Neural progenitor cell (in vitro differentiated cells): ENCODE measurements at regions not wholly inside any gene's neighbourhood (a gene's known extent, or its start where the extent isn't known, plus 50 kb on each side); places are given as distances from the start of the nearest gene placed in this dataset.
"Not testable (repeated sequence)": the region's sequence is repeated elsewhere in the genome, so short reads cannot be mapped to it uniquely, and the experiment has no call there.

ENCODE experiments used
- DNase-seq: peaks from one replicate; pipeline ENCODE4 v3.0.0-alpha.2; 2016; ENCODE audit warnings: low spot score
- H2AFZ ChIP-seq: fragments of 200-600 bp; sonication (generic); replicated peaks from 2 replicates; pipeline ENCODE4 v1.6.1; 2016; ENCODE audit warnings: antibody characterized with exemption
- H3F3A ChIP-seq: fragments of 200-600 bp; sonication (generic); 2 replicates; pipeline ENCODE4 v1.6.1; 2016; ENCODE audit warnings: antibody characterized with exemption, low read depth
- H3K27ac ChIP-seq: fragments of 200-600 bp; sonication (generic); 2 replicates; pipeline ENCODE4 v1.5.1; 2016; ENCODE audit warnings: mild to moderate bottlenecking
- H3K27me3 ChIP-seq: fragments of 200-600 bp; sonication (generic); 2 replicates; pipeline ENCODE4 v1.6.1; 2016; ENCODE audit warnings: mild to moderate bottlenecking, moderate library complexity
- H3K36me3 ChIP-seq: fragments of 200-600 bp; sonication (generic); 2 replicates; pipeline ENCODE4 v1.5.1; 2016
- H3K4me1 ChIP-seq: fragments of 200-600 bp; sonication (generic); 2 replicates; pipeline ENCODE4 v1.6.1; 2016; ENCODE audit warnings: mixed run types
- H3K4me2 ChIP-seq: fragments of 200-600 bp; sonication (generic); 2 replicates; pipeline ENCODE4 v1.6.1; 2016
- H3K4me3 ChIP-seq: fragments of 200-600 bp; sonication (generic); 2 replicates; pipeline ENCODE4 v1.5.1; 2016
- H3K79me2 ChIP-seq: fragments of 200-600 bp; sonication (generic); 2 replicates; pipeline ENCODE4 v1.6.1; 2016; ENCODE audit warnings: low read depth
- H3K9ac ChIP-seq: fragments of 200-600 bp; sonication (generic); 2 replicates; pipeline ENCODE4 v1.6.1; 2016
- H3K9me3 ChIP-seq: fragments of 200-600 bp; sonication (generic); 2 replicates; pipeline ENCODE4 v1.5.1; 2016; ENCODE audit warnings: low read depth
- H4K20me1 ChIP-seq: fragments of 200-600 bp; sonication (generic); 2 replicates; pipeline ENCODE4 v1.6.1; 2016; ENCODE audit warnings: low read depth
- H3K27ac Mint-ChIP-seq: 3 replicates; pipeline ENCODE4 v1.8.0; 2021; ENCODE audit warnings: mixed read lengths
- H3K27me3 Mint-ChIP-seq: 2 replicates; pipeline ENCODE4 v1.8.0; 2022; ENCODE audit warnings: low read depth, mild to moderate bottlenecking, inconsistent platforms, moderate library complexity, mixed read lengths; ENCODE audit not compliant: insufficient read depth
- H3K36me3 Mint-ChIP-seq: 3 replicates; pipeline ENCODE4 v1.8.0; 2021; ENCODE audit warnings: mixed read lengths
- H3K4me1 Mint-ChIP-seq: 3 replicates; pipeline ENCODE4 v1.8.0; 2021; ENCODE audit warnings: mixed read lengths
- H3K4me3 Mint-ChIP-seq: 3 replicates; pipeline ENCODE4 v1.8.0; 2021; ENCODE audit warnings: mild to moderate bottlenecking, moderate library complexity, mixed read lengths
- H3K9me3 Mint-ChIP-seq: 3 replicates; pipeline ENCODE4 v1.8.0; 2020; ENCODE audit warnings: mixed read lengths

GRCh38 chr9:42239445-42240260 is 56.2 kb downstream of the SPATA31A6 start:
- H3K9ac ChIP-seq, H3K36me3 Mint-ChIP-seq, H3K9me3 ChIP-seq, H3K4me2 ChIP-seq, H2AFZ ChIP-seq, H4K20me1 ChIP-seq, H3K4me3 Mint-ChIP-seq, H3K4me1 ChIP-seq, H3K27me3 ChIP-seq, H3F3A ChIP-seq, H3K27ac ChIP-seq, H3K36me3 ChIP-seq, H3K4me3 ChIP-seq, H3K27ac Mint-ChIP-seq, DNase-seq, H3K79me2 ChIP-seq, H3K27me3 Mint-ChIP-seq: not testable (repeated sequence)
- H3K4me1 Mint-ChIP-seq, result peaks cover 10% of the 10 kb centered on the region
- peaks cover 12% of the 10 kb centered on the region for H3K9me3 Mint-ChIP-seq

GRCh38 chr9:42240261-42240579 is 56.8 kb downstream of the SPATA31A6 start:
- not testable (repeated sequence) for H3K4me3 Mint-ChIP-seq, H4K20me1 ChIP-seq, H3K36me3 Mint-ChIP-seq, H2AFZ ChIP-seq, H3K4me1 ChIP-seq, H3K4me2 ChIP-seq, H3K27me3 Mint-ChIP-seq, H3K4me3 ChIP-seq, H3K9ac ChIP-seq, H3K36me3 ChIP-seq, H3K9me3 ChIP-seq, H3K27me3 ChIP-seq, H3K79me2 ChIP-seq, H3K9me3 Mint-ChIP-seq, H3F3A ChIP-seq, H3K27ac Mint-ChIP-seq, DNase-seq, H3K27ac ChIP-seq
- H3K4me1 Mint-ChIP-seq, result peaks cover 10% of the 10 kb centered on the region

- H3F3A ChIP-seq, H3K4me2 ChIP-seq, DNase-seq, H2AFZ ChIP-seq, H3K9me3 Mint-ChIP-seq, H3K36me3 ChIP-seq, H3K9me3 ChIP-seq, H3K27me3 Mint-ChIP-seq, H3K4me1 ChIP-seq, H3K27ac Mint-ChIP-seq, H3K27ac ChIP-seq, H3K9ac ChIP-seq, H3K36me3 Mint-ChIP-seq, H3K27me3 ChIP-seq, H3K79me2 ChIP-seq, H3K4me3 Mint-ChIP-seq, H4K20me1 ChIP-seq, H3K4me3 ChIP-seq, H3K4me1 Mint-ChIP-seq: not testable (repeated sequence)
Observed at GRCh38 chr9:42243211-42243610, 59.8 kb downstream of the SPATA31A6 start.

GRCh38 chr9:42243822-42244221 is 60.4 kb downstream of the SPATA31A6 start:
- DNase-seq, H3K4me3 ChIP-seq, H3K4me1 ChIP-seq, H3K4me3 Mint-ChIP-seq, H3K79me2 ChIP-seq, H3K27me3 Mint-ChIP-seq, H3F3A ChIP-seq, H3K9me3 Mint-ChIP-seq, H3K27ac ChIP-seq, H3K9me3 ChIP-seq, H3K27ac Mint-ChIP-seq, H3K4me2 ChIP-seq, H4K20me1 ChIP-seq, H3K27me3 ChIP-seq, H3K36me3 ChIP-seq, H3K4me1 Mint-ChIP-seq, H3K9ac ChIP-seq, H3K36me3 Mint-ChIP-seq: not testable (repeated sequence)
- peak overlapping the region; percentile 84 for H2AFZ ChIP-seq

DNA sequence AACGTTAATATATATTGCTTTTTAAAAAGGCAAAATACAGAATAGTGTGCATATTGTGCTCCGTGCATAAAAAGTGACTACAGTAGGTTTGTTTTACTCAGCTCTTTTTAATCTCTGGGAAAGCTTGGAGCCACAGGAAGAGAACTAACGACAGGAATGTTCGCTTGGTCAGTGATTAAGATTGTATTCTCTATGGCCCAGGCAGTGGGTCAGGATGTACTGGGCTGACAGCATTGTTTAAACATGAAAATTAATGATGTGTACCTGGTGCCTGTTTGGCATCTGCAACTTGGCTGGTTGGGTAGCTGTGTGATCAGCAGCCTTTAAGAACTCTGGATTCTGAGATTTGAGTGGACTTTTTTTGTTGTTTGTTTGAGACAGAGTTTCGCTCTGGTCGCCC is 85.3 kb downstream of the SPATA31A6 start:
- not testable (repeated sequence) for H3K4me2 ChIP-seq, H3K4me3 ChIP-seq, H3K4me3 Mint-ChIP-seq, H3K4me1 Mint-ChIP-seq, H3K27ac Mint-ChIP-seq, H3F3A ChIP-seq, DNase-seq, H3K9me3 ChIP-seq, H3K36me3 ChIP-seq, H3K36me3 Mint-ChIP-seq, H3K27me3 ChIP-seq, H3K79me2 ChIP-seq, H3K27ac ChIP-seq, H2AFZ ChIP-seq, H3K27me3 Mint-ChIP-seq, H4K20me1 ChIP-seq, H3K9ac ChIP-seq, H3K4me1 ChIP-seq
- peaks cover 14% of the 10 kb centered on the region for H3K9me3 Mint-ChIP-seq

- H3K9me3 ChIP-seq, H3K27me3 ChIP-seq, H3K27ac ChIP-seq, H3K4me2 ChIP-seq, H3K79me2 ChIP-seq, H3K27me3 Mint-ChIP-seq, H3K27ac Mint-ChIP-seq, H3K4me3 Mint-ChIP-seq, H4K20me1 ChIP-seq, DNase-seq, H3K4me1 ChIP-seq, H3K4me3 ChIP-seq, H2AFZ ChIP-seq, H3F3A ChIP-seq, H3K9me3 Mint-ChIP-seq, H3K36me3 ChIP-seq, H3K36me3 Mint-ChIP-seq, H3K4me1 Mint-ChIP-seq, H3K9ac ChIP-seq: not testable (repeated sequence)
Observed at GRCh38 chr9:42269171-42269570, 85.7 kb downstream of the SPATA31A6 start.

DNA sequence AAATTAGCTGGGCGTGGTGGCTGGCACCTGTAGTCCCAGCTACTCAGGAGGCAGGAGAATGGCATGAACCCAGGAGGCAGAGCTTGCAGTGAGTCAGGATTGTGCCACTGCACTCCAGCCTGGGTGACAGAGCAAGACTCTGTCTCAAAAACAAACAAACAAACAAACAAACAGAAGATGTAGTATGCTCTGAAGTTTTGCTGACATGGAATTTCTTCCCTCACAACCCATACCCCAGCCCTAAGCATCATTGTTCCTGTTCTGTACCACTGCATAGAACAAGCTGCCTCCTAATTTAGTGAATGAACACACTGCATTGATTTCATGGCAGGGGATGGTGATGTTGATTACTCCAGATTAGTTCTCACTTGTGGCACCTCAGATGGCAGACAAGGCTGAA is 89.7 kb downstream of the SPATA31A6 start:
- not testable (repeated sequence) for H3K9ac ChIP-seq, H3K27ac ChIP-seq, H3K4me3 Mint-ChIP-seq, H3K9me3 Mint-ChIP-seq, DNase-seq, H3F3A ChIP-seq, H3K4me1 Mint-ChIP-seq, H3K36me3 Mint-ChIP-seq, H3K79me2 ChIP-seq, H3K9me3 ChIP-seq, H3K4me3 ChIP-seq, H3K27me3 ChIP-seq, H3K27me3 Mint-ChIP-seq, H3K27ac Mint-ChIP-seq, H3K4me1 ChIP-seq, H2AFZ ChIP-seq, H4K20me1 ChIP-seq, H3K4me2 ChIP-seq, H3K36me3 ChIP-seq
